ENCODE measurements at regions not wholly inside any gene's neighbourhood (a gene's known extent, or its start where the extent isn't known, plus 50 kb on each side); places are given as distances from the start of the nearest gene placed in this dataset.

- no peak for TF ChIP-seq POLR2A (IDR thresholded peaks at IDR 0.05)
- no peak for TF ChIP-seq CTCF (IDR thresholded peaks at IDR 0.05)
Measured at GRCh38 chr13:109389456-109389855, 396.9 kb downstream of the IRS2 start.
